CD4-positive, alpha-beta T cell treated with Interleukin-1 beta for 1 hour (primary cell): ENCODE measurements at regions not wholly inside any gene's neighbourhood (a gene's known extent, or its start where the extent isn't known, plus 50 kb on each side); places are given as distances from the start of the nearest gene placed in this dataset.
"Not testable (repeated sequence)": the region's sequence is repeated elsewhere in the genome, so short reads cannot be mapped to it uniquely, and the experiment has no call there.

Experiments
- DNase-seq, 2 donors: peaks; one replicate each; pipeline ENCODE4 v3.0.0-alpha.2; 2020 to 2022

GRCh38 chr9:41754403-41754802, 374.8 kb downstream of the CNTNAP3B start:
- not testable (repeated sequence) for DNase-seq

GRCh38 chr9:41741897-41742296, 387.3 kb downstream of the CNTNAP3B start:
- not testable (repeated sequence) for DNase-seq

GRCh38 chr9:41741173-41741572, 388.1 kb downstream of the CNTNAP3B start:
- not testable (repeated sequence) for DNase-seq

- not testable (repeated sequence) for DNase-seq
Measured at GRCh38 chr9:41738681-41739080, 390.5 kb downstream of the CNTNAP3B start.

- DNase-seq = not testable (repeated sequence)
Measured at GRCh38 chr9:41699190-41699589, 430.0 kb downstream of the CNTNAP3B start.

- peak in 1 of 2 donors; percentile 4 for DNase-seq
Measured at GRCh38 chr9:41697080-41697479, 432.1 kb downstream of the CNTNAP3B start.

- DNase-seq = not testable (repeated sequence)
Measured at GRCh38 chr9:41679312-41679711, 449.9 kb downstream of the CNTNAP3B start.

GRCh38 chr9:41663497-41664036, 465.7 kb downstream of the CNTNAP3B start:
- not testable (repeated sequence) for DNase-seq

GRCh38 chr9:41658706-41659105, 469.6 kb upstream of the ZNG1F start:
- DNase-seq = not testable (repeated sequence)

- not testable (repeated sequence) for DNase-seq
Measured at GRCh38 chr9:41658116-41658515, 469.0 kb upstream of the ZNG1F start.

- not testable (repeated sequence) for DNase-seq
Measured at GRCh38 chr9:41657141-41657540, 468.0 kb upstream of the ZNG1F start.

- DNase-seq = peak in 1 of 2 donors; percentile 14
Measured at GRCh38 chr9:41655071-41655554, 466.0 kb upstream of the ZNG1F start.

GRCh38 chr9:41654349-41654748, 465.2 kb upstream of the ZNG1F start:
- not testable (repeated sequence) for DNase-seq

- DNase-seq = not testable (repeated sequence)
Measured at GRCh38 chr9:41653560-41654340, 464.6 kb upstream of the ZNG1F start.

GRCh38 chr9:41652800-41653199, 463.7 kb upstream of the ZNG1F start:
- DNase-seq = not testable (repeated sequence)

GRCh38 chr9:41652100-41652713, 463.1 kb upstream of the ZNG1F start:
- not testable (repeated sequence) for DNase-seq

- not testable (repeated sequence) for DNase-seq
Measured at GRCh38 chr9:41650086-41650485, 461.0 kb upstream of the ZNG1F start.

GRCh38 chr9:41648564-41648963, 459.4 kb upstream of the ZNG1F start:
- peak in 1 of 2 donors; percentile 56 for DNase-seq

GRCh38 chr9:41646246-41646645, 457.1 kb upstream of the ZNG1F start:
- not testable (repeated sequence) for DNase-seq

GRCh38 chr9:41643571-41644279, 454.6 kb upstream of the ZNG1F start:
- peak; percentile 67 to 78 for DNase-seq

GRCh38 chr9:41633726-41634125, 444.6 kb upstream of the ZNG1F start:
- DNase-seq = not testable (repeated sequence)

GRCh38 chr9:41623666-41624065, 434.5 kb upstream of the ZNG1F start:
- not testable (repeated sequence) for DNase-seq

GRCh38 chr9:41619254-41619653, 430.1 kb upstream of the ZNG1F start:
- DNase-seq = not testable (repeated sequence)
